Fibroblast of skin of scalp (primary cell): ENCODE measurements at regions not wholly inside any gene's neighbourhood (a gene's known extent, or its start where the extent isn't known, plus 50 kb on each side); places are given as distances from the start of the nearest gene placed in this dataset.
"Not testable (repeated sequence)": the region's sequence is repeated elsewhere in the genome, so short reads cannot be mapped to it uniquely, and the experiment has no call there.

Experiments used
- DNase-seq: peaks from one replicate; pipeline ENCODE4 v3.0.0-alpha.2; 2013

DNA sequence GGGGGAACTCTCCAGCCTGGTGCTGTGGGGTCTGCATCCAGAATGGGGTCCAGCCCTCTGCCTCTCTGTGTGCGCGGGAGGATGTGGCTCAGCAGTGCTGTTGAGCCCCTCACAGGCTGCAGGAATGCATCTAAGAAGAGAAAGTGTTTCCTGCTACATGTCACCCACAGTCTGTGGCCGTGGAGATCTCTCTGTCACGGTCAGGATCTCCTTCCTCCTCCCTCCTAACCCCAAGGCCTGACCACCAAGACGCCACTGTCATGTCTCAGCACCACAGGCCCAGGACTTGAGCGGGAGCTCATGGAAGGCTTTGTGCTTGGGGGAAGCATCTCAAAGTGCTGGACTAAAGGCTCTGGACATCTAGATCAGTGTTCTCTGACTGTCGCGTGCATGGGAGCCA, 90.1 kb downstream of the SREK1 start:
- no peak for DNase-seq

DNA sequence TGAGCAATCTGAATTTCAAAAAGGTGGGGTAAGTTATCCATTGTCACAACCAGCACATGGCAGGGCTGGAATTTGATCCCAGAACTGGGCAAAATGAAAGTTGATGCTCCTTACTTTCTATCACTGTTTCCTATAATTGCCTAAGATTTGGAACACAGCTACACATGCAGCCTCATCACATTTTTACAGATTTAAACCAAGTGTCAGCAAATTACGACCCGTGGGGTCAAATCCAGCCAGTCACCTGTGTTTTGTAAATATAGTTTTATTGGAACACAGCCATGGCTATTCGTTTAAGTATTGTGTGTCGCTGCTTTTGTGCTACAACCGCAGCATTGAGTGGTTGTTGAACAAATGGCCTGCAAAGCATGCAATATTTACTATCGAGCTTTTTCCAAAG, 94.3 kb downstream of the SREK1 start:
- DNase-seq = no peak

DNA sequence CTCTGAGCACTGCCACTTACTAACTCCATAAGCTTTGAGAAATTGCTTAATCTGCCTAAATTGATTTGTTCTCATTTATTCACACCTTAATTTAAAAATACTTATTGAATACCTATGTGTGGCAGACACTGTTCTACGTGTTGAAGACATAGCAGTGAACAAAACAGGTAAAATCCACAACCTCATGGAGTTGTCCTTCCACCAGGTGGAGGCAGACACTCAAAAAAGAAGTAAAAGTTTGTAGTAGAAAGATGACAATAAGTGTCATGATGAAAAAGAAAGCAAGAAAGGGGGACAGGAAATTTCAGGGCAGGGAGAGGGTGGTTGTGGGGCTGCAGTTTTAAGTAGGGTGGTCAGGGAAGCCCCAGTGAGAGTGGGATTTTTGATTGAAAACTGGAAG, 94.9 kb downstream of the SREK1 start:
- no peak for DNase-seq

DNA sequence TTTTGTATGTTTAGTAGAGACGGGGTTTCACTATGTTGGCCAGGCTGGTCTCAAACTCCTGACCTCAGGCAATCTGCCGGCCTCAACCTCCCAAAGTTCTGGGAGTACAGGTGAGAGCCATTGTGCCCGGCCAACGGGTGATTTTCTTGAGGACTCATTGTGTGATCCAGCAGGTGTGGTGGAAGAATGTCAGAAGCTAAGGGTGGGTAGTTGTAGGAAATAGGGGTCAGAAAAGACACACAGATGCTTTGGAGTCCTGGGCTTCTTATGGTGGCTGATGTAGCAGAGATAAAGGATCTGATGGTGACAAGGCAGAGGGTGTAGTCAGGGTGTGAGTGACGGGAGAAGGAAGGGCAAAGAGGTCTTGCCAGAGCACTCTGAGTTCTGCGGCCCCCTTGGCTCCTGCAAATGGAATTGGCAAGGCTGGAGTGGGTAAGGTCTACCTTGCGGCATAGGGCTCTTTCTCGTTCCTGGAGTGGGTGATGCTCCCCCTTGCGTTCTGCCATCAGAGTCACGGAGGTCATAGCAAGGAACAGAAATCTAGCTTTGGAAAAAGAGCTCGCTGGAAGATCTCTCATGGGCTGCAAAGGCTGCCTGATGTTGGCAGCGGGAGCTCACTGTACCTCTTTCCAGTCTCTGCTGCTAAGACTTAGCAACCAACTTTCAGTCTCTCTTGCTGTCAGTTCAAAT, 97.2 kb downstream of the SREK1 start:
- DNase-seq = no peak

DNA sequence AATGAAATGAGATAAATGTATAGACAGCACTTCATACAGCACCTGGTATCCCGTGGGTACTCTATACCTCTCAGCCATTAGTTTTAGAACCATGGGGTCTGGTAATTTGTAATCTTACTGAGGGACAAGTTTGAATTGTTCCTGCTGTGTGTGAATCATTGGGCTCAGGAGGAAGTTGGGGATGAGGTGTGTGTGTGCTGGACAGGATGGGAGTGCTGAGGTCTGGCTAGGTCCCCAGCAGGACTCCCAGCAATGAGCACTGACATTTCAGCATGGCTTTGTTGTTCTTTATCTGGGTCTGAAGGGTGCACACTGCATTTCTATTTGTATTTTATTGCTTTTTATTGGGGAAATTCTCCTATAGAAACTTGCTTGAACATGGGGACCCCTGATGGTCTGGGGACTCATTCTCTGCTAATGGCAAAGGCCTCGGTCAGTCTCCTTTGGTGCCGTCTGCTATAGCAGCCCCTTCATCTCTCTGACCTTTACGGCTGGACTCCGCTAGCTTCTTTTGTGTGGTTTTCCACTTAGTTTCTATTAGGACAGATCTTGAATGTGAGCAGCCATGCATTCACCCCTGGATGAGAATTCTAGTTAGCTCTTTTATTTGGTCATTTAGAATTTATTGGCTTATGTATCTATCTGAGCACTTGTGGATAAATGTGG, 98.1 kb downstream of the SREK1 start:
- DNase-seq = no peak

DNA sequence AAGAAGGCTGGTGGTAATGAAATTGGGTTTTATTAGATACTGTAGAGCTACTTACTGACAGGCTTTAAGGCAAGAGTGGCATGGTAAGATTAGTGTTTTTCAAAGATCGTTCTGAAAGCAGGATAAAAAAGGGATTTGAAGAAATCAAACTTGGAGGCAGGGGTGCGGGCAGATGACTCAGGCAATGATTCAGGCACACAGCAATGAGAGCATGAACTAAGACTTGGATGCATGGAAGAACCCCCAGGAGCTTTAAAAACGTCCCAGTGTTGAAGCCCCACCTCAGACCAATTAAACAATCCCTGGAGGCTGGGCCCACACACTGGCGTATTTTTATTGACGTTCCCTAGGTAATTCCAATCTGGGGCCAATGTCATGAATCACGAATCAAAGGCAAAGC, 102.5 kb downstream of the SREK1 start:
- peak; percentile 77 for DNase-seq

DNA sequence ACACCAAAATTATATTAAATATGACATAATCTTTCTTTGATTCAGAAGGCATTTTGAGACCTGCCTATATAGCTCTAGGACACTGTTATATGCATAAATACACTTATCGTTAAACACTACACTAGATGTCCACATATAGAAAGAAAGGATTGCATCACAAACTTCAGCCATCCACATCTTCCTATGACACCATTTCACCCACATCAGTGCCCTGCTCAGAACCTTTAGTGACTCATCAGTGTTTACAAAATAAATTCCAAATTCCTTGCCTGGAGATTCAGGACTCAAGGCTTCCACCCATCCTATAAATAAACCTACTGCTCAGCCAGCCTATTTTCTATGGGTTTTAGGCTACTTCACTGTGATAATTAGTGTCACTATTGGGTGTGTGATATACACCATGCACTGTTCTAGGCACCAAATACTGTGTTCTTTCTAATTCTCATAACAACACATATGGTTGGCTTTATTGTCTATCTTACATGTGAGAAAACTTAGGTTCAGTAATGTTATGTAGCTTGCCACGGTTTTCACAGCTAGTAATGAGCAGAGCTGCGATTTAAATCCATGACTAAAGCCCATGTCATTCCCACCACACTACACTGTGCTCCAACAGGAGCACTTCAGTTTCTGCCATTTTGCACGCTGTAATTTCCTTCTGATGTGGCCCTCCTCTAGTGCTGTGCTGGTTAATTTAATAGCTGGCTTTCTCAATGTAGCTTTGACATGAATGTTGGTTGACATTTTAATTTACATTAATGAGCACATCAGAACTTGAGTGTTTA, 103.3 kb downstream of the SREK1 start:
- DNase-seq = peak; percentile 77

DNA sequence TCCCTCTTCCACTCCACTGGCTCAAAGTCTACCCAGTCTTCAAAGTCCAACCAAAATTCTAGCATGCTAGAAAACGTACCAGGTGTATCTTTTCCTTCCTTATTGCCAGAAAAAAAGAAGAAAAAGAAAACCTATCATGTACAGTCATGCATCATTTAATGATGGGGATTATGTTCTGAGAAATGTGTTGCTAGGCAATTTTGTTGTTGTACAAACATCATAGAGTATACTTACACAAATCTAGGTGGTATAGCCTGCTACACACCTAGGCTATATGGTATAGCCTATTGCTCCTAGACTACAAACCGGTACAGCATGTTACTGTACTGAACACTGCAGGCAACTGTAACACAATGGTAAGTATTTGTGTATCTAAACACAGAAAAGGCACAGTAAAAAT, 104.8 kb downstream of the SREK1 start:
- DNase-seq = no peak

DNA sequence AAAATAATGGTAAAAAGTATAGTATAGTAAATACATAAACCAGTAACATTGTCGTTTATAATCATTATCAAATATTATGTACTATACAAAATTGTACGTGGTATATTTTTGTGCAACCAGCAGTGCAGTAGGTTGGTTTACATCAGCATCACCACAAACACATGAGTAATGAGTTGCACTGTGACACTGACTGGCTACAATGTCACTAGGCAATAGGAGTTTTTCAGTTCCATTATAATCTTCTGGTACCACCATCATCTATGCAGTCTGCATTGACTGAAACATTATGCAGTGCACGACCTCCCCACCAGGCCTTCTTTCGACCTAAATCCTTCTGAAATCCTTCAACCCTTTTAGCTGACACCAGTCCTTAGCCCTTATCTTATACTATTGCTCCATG, 105.8 kb downstream of the SREK1 start:
- no peak for DNase-seq

DNA sequence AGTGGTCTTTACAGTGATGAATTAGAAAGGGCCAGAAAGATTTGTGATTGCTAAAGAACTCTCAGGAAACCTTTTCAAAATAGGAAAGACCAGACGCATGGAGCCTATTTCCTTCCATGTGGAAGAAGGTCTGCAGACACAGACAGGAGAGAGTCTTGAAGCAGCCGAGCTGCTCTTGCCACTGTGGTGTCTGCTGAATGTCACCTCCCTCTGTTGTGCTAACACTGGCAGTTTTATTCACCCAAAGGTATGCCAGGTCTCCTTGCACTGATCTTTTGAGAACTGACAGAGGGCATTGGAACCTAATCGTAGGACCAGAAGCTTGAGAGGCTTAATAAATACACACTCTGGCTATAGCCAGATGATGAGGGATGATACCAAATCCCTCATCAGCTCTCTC, 108.7 kb downstream of the SREK1 start:
- DNase-seq = no peak

DNA sequence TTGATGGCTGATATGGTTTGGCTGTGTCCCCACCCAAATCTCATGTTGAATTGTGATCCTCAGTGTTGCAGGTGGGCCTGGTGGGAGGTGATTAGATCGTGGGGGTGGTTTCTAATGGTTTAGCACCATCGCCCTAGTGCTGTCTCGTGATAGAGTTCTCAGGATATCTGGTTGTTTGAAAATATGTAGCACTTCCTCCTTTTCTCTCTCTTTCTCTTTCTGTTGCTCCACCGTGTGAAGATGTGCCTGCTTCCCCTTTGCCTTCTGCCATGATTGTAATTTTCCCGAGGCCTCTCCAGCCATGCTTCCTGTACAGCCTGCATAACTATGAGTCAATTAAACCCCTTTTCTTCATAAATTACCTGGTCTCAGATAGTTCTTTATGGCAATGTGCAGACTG, 111.6 kb downstream of the SREK1 start:
- no peak for DNase-seq

DNA sequence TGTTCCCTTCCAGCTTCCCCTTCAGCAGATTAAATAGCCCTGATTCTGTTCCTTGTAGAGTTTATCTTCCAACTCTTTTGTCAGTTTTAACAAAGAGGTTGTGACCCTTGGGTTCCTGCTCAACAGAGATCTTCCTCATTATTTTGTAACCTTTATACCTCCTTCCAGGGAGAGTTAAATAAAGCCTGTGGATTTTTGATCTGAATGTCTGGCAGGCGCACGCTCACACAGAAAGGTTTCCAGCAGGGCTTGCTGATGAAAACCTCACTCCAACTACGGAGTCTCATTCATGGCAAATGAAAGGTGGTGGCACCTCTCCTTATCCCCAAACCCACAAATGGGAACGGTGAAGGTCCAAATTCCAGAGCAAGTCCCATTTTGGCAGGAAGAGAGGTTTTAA, 129.0 kb downstream of the SREK1 start:
- no peak for DNase-seq

DNA sequence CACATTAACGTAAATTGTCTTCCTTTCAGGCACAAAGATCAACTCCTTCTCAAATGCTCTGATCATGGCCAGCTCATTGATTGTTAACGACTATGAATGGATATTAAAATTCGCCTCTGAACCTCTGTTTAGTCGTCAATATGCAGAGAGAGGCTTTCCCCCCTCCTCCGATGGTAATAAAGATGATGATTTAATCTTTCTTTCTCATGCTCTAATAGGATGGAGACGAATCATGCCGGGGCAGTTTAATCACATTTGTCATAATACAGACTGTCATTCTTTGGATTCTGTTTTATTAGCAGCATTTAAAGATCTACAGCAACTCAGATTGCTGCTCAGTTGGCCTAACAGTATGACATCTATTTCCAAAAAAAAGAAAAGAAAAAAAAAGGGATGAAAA, 132.9 kb downstream of the SREK1 start:
- DNase-seq = no peak

DNA sequence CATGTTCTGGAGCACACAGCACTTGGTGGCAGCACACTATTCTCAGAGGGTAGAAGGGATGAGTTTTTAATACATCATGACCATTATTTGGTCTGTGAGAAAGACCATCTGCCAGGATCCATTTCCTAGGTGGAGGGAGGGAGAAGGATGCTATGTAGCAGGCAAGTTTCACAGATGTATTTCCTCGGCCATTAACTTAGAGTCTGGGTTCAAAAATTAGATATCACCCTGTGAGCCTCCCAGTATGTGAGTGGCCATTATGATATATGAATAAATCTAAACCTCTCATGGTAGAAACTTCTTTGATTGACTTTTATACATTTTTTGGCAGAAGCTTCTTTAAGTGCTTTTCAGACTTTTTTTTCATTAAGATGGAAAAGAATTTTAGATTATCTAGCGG, 133.9 kb downstream of the SREK1 start:
- no peak for DNase-seq

DNA sequence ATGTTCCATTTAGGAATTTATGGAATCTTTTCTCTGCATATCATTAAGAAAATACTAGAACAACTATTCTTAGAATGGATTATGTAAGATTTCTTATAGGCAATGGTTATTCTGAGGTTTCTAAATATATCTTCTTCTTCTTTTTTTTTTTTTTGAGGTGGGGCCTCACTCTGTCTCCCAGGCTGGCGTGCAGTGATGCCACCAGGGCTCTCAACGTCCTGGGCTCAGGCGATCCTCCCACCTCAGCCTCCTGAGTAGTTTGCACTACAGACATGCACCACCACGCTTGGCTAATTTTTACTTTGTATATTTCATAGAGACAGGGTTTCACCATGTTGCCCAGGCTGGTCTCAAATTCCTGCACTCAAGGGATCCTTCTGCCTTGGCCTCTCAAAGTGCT, 137.2 kb downstream of the SREK1 start:
- DNase-seq = no peak

DNA sequence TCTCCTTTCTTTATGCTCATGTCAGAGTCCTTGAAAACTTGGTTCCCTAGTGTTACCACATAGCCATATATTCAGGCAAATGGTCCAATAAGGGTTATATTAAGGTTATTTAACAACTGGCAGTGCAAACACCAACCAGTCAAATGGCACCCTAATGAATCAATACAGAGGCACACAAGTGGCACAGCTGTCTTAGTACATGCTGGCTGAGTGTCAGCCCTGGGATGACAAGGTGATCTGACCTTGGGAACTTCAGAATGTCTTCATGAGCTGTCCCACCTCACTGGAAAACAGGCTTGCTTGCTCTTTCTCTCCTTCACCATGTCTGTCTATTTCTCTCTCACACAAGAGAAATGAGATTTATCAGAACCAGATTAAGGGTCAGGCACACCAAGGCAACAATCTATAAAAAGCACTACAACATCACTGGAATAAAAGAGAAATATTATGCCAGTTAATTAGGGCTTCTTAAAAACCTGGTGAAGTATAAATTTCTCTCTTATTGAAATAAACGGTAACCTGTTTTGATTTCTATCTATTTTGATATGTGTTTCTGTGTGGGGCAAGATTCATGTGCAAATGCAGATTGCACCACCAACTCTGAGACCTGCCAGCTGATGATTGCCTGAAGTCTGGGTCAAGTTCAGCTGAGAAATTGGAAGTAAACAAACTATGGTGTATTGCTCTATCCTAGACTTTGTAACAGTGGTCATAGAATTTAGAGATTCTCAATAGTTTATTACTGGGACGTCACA, 140.7 kb downstream of the SREK1 start:
- DNase-seq = no peak

DNA sequence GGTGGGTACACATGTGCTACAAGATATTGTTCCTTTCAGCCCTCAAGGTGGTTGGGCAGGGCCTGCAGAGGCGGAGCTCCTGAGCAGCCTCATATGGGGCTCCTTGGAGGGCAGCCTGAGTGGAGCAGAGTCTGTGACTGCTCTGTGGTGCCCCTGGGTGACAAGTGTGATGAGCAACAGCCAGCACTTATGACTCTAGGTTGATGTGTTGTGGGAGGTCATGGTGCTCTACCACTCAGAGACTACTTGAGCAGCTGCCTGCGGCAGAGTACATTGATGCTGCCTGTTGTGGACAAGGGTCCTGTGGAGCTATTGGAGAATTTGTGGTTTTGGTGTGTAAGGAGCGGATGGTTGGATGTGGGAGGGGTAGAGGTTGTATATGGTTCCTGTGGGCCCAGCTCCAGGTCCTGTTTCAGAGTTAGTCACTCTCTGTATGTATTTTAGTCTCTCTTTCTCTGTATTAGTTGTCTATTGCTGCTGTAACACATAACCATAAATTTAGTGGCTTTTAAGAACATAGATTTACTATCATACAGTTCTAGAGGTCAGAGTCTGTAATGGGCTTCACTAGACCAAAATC, 141.3 kb downstream of the SREK1 start:
- no peak for DNase-seq

DNA sequence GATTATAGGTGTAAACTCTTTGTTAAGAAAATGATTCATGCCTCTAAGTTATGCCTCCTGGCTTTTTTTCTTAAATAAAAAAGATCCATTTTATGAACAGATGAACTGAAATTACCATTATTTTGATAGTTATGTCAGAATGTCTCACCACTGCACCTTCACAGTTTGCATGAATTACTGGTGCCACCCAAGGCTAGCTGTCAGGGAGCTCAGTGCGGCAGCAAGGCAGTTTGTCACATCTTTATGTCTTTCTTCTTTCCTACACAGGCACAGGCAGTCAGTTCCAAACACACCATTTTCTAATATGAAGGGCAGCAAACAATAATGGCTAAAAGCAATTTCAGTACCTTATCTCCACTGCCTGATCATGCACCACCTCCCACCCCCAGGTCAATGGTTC, 147.7 kb downstream of the SREK1 start:
- DNase-seq = no peak

DNA sequence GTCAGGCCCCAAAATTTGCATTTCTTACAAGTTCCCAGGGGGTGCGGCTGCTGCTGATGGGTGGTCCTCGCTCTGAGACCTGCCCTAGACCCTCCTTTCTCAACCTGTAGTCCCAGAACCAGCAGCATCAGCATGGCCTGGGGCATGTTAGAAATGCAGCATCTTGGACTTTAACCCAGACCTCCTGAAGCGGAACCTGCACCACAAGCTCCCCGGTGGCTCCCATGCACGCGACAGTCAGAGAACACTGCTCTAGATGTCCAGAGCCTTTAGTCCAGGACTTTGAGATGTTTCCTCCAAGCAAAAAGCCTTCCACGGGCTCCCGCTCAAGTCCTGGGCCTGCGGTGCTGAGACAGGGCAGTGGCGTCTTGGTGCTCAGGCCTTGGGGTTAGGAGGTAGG, 149.8 kb downstream of the SREK1 start:
- not testable (repeated sequence) for DNase-seq

DNA sequence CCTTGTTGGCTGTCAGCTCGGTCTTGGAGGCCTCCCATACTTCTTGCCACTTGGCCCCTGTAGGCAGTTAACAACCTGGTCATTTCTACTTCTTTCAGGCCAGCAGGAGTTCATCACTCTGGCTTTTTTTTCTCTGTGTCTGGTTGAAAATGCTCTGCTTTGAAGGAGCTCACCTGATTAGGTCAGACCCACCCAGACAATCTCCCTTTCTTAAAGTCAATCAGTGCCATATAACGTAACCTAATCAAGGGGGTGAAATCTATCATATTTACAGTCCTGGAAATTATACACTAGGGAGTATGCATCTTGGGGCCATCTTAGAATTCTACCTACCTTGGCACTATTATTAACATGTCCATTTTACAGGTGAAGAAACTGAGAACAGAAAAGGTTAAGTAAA, 155.4 kb downstream of the SREK1 start:
- DNase-seq = no peak

DNA sequence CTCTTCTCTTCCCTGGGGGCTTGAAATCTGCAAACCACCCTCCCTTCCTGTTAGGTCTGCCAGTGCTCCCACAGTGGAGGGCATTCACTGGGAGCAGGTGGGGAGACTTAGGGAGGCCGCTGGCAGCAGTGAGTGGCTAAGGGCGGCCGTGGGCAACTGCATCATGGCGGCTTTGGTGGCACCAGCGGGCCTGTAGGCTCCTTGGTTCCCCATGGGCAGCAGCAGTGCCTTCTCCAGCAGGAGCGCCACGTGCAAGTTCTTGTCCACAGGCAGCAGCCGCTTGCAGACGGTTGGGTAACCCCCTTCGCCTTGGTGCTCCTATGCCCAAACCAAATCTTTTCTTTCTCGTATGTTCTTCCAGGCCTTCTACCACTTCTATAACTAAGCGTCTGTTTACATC, 158.2 kb downstream of the SREK1 start:
- DNase-seq = no peak

DNA sequence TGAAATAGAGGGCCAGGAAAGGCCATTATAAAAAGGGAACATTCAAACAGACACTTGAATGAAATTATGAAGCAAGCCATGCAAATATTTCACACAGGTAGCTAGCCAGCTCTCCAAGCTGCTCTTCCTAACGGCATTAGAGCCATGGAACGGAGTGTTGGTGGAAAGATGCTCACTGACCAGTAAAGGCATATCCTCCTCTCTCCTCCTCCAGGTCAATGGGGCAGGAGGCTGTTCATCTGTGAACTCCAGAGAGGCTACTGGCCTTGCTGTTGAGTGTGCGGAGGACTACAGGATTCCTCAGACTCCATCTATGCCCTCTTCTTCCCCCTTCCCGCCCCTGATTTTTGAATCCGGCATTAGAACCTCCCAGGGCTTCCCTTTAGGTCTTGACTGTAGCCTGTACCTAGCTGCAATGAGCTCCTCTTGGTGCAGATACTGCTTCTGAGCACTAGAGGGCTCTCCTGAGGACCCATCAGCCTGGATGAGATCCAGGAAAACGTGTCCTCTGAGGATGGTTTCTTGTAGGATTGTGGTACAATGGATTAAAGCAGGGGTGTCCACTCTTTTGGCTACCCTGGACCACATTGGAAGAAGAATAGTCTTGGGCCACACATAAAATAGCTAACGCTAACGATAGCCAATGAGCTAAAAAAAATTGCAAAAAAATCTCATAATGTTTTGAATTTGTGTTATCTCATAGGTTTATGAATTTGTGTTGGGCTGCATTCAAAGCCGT, 162.2 kb downstream of the SREK1 start:
- peak; percentile 75 for DNase-seq
